ENCODE measurements at regions not wholly inside any gene's neighbourhood (a gene's known extent, or its start where the extent isn't known, plus 50 kb on each side); places are given as distances from the start of the nearest gene placed in this dataset.

DNA sequence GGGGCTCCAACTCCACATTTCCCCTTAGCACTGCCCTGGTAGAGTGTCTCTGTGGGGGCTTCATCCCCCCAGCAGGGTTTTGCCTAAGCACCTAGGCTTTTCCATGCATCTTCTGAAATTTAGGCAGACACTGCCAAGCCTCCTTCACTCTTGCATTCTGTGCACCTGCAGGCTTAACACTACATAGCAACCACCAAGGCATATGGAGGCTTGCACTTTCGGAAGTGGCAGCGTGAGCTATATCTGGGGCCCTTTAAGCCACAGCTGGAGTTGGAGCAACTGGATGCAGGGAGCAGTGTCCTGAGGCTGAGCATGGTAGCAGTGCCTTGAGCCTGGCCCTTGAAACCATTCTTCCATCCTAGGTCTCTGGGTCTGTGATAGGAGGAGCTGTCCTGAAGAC lies 214.8 kb upstream of the RPL34 start:
- H3K27ac ChIP-seq, result no peak overlapping the region
- TF ChIP-seq, protein P1, sequence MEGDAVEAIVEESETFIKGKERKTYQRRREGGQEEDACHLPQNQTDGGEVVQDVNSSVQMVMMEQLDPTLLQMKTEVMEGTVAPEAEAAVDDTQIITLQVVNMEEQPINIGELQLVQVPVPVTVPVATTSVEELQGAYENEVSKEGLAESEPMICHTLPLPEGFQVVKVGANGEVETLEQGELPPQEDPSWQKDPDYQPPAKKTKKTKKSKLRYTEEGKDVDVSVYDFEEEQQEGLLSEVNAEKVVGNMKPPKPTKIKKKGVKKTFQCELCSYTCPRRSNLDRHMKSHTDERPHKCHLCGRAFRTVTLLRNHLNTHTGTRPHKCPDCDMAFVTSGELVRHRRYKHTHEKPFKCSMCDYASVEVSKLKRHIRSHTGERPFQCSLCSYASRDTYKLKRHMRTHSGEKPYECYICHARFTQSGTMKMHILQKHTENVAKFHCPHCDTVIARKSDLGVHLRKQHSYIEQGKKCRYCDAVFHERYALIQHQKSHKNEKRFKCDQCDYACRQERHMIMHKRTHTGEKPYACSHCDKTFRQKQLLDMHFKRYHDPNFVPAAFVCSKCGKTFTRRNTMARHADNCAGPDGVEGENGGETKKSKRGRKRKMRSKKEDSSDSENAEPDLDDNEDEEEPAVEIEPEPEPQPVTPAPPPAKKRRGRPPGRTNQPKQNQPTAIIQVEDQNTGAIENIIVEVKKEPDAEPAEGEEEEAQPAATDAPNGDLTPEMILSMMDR (conservative IDR thresholded peaks at IDR 0.05), result no peak

DNA sequence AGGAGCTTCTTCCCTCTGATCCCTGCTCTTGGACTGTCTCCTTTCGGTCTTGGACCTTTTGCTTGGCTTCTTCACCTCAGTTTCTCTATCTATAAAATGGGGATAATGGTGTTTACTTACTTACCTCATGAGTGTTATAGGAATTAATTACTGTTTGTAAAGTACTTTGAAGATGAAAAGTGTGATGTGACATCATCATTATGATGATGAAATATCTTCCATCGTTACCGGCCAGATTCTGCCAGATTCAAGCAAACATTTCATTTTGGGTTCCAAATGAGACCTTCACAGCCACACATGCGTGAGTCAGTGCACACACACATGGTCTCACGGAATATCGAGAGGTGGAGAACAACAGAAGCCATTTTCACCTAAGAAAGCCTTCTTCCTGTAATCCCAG lies 220.1 kb upstream of the RPL34 start:
- TF ChIP-seq, protein P1 (conservative IDR thresholded peaks at IDR 0.05), result no peak
- no peak overlapping the region for H3K27ac ChIP-seq

DNA sequence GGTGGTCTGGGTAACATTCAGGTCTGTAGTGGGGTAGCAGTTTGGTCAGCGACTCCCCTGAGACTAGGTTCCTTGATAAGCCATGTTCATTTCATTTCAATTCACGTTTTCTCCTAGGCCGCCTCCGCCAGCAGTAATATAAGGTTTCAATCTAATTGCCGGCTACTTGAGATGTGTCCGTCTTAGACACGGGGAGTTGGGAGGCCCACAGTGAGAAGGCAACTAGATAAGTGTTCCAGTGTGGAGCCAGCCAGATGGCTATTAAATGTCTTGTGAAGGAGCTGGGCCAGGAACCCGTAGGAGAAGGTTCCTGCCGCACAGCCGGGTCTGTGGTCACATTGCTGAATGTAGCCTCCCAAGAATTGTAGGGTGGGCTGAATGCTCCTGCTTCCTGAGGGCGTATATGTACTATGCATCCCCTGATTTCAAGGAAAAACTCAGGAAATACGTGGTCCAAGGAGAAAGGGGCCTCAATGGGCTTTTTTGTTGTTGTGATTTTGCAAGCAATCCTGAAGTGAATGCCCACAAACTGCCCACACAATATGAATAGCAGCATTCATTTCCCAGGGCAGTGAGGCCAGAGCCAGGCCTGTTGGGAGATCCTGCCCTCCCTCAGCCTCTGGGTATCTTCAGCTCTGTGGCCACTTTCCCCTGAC lies 220.6 kb upstream of the RPL34 start:
- TF ChIP-seq, protein P1 (conservative IDR thresholded peaks at IDR 0.05), result no peak
- no peak overlapping the region for H3K27ac ChIP-seq

DNA sequence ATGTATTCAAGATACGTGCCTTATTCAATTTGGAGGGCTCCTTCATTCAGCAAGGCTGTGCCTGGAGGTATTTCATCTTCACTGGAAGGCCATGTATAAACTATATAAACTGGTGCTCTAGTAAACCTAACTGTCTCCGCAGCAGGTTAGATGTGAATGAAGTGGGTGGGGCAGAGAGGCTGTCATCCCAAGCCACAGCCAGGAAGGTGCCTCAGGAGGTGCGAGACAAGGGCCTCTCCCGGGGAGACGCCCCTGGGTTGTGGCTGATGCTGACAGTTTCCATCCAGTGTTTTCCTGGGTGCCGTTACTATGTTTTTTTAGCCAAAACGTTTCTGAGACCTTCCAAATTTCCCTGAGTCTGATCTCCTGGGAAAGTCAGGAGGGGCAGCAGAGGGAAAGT lies 221.5 kb upstream of the RPL34 start:
- TF ChIP-seq, protein P1 (conservative IDR thresholded peaks at IDR 0.05), result no peak
- H3K27ac ChIP-seq, result no peak overlapping the region

DNA sequence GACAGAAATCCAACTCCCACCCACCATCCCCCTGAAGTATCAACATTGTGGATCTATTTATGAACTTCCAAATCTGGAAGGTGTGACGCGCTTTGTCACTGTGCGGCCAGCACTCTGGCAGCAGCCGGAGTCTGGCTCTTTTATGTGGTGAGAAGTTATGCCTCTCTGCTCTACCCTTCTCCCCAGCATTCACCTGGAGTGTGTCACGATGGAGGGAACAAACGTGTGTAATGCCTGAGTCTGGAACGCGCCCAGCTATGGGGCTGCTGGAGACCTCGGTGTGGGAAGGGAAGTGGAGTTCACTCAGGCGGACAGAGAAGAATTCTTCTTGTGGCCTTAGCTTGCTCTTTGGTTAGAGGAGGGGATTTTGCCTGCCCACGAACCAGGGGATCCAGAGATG lies 222.1 kb upstream of the RPL34 start:
- TF ChIP-seq, protein P1 (conservative IDR thresholded peaks at IDR 0.05), result no peak

DNA sequence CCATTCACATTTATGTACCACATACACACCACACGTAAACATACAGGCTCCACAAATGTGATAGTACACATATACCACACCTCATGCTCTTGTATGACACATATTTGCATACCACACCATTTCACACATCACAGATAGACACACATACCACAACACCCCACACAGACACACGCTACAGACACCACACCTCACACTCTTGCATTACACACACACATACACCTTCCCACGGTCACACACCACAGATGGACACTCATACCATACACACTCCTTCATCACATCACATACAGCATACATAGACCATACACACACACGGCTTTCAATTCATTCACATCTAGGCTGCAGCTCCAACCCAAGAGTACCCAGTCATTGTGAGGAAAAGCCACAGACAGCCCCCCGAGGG lies 222.5 kb upstream of the RPL34 start:
- TF ChIP-seq, protein P1 (conservative IDR thresholded peaks at IDR 0.05), result no peak
- no peak overlapping the region for H3K27ac ChIP-seq

More for the DNA sequence above, 222.1 kb upstream of the RPL34 start:
- H3K27ac ChIP-seq, result no peak overlapping the region

DNA sequence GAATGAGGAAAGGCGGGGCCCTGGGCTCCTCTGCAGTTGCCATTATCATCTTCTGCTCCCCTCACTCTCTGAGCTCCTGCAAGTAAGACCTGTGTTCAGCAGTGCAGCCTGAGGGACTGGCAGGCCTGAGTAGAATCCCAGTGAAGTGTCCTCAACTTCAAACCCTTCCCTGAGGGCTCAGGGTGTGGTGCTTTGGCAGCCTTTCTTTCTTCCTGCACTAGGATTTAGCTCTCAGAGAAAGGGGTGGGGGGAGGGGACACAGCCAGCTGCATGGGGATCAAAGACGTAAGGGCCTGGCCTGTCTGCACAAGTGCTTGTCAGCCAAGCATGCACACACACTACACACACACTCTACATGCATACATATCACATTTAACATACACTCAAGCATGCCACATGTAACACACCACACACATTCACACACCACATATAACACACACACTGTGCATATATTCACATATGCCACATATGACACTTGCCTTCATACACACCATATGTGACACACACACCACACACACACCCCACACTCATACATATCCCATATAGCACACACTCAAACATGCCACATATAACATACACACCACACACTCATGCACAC lies 223.4 kb upstream of the RPL34 start:
- TF ChIP-seq, protein P1 (conservative IDR thresholded peaks at IDR 0.05), result no peak

More for the DNA sequence above, 223.4 kb upstream of the RPL34 start:
- H3K27ac ChIP-seq, result no peak overlapping the region
